K562 (cell line): ENCODE measurements at regions not wholly inside any gene's neighbourhood (a gene's known extent, or its start where the extent isn't known, plus 50 kb on each side); places are given as distances from the start of the nearest gene placed in this dataset.

Experiments used
- ATAC-seq: fragments of 200-7000 bp; cut with Tn5 transposase; 3 replicates; pipeline ENCODE4 v1.9.1; 2020; ENCODE audit warnings: moderate library complexity
- BruUV-seq: library from RNA; stranded (reverse); fragments of 400-500 nt; replicated peaks from 2 replicates; lab custom pipeline; 2021; lab: Mats Ljungman, UMichigan
- CTCF ChIA-PET: fragments of 300-600 bp; formaldehyde crosslinking; extraction: SDS; loops from one replicate; lab custom pipeline; 2021; ENCODE audit warnings: low intra/inter-chr PET ratio; lab: Yijun Ruan, JAX
- POLR2A ChIA-PET: fragments of 300-600, 350-650 bp; sonication (Branson Sonifier 250); formaldehyde crosslinking; extraction: SDS; loops from one replicate; lab custom pipeline; 2021; ENCODE audit warnings: antibody characterized with exemption, inconsistent platforms; lab: Yijun Ruan, JAX
- DNase-seq, 4 experiments: peaks; one replicate each; pipeline versions ENCODE4 v3.0.0 to v3.0.0-alpha.2; 2011 to 2018; ENCODE audit warnings: low spot score in 3 of 4, mixed read lengths in 3 of 4; ENCODE audit errors: extremely low read depth in 1 of 4
- FAIRE-seq: peaks from 2 replicates; lab custom pipeline; 2011; peaks lifted over from hg19 to GRCh38; lab: Jason Lieb, UNC
- H2AFZ ChIP-seq: 2 replicates; pipeline ENCODE4 v1.6.0; 2011; ENCODE audit warnings: low read depth, low read length, control low read depth, inconsistent platforms
- H3K27ac ChIP-seq: fragments of 200-600 bp; 3 replicates; pipeline ENCODE4 v1.8.0; 2011; ENCODE audit warnings: low read depth, mild to moderate bottlenecking, control low read depth, inconsistent platforms, low read length, moderate library complexity, mixed read lengths; ENCODE audit errors: extremely low read depth
- H3K27me3 ChIP-seq, 2 experiments: fragments of 300-600 bp in 1 of 2; 2 replicates in 1 of 2; 3 replicates in 1 of 2; pipeline versions ENCODE4 v1.6.0 to v1.8.0; 2011; ENCODE audit warnings: inconsistent platforms in 2 of 2, low read length in 2 of 2, mild to moderate bottlenecking in 1 of 2, mixed read lengths in 1 of 2, moderate library complexity in 1 of 2; ENCODE audit not compliant: control insufficient read depth in 2 of 2, insufficient read depth in 2 of 2
- H3K36me3 ChIP-seq: fragments of 300-600 bp; 3 replicates; pipeline ENCODE4 v1.8.0; 2011; ENCODE audit warnings: mild to moderate bottlenecking, low read length, inconsistent platforms; ENCODE audit not compliant: control insufficient read depth, insufficient read depth
- H3K4me1 ChIP-seq, 2 experiments: fragments of 200-600 bp in 1 of 2; replicated peaks in 1 of 2; 2 replicates in 1 of 2; 3 replicates in 1 of 2; pipeline versions ENCODE4 v1.5.1 to v1.8.0; 2011; ENCODE audit warnings: inconsistent platforms in 2 of 2, low read length in 2 of 2, mild to moderate bottlenecking in 1 of 2, mixed read lengths in 1 of 2, moderate library complexity in 1 of 2; ENCODE audit not compliant: control insufficient read depth in 2 of 2, insufficient read depth in 2 of 2
- H3K4me2 ChIP-seq: 2 replicates; pipeline ENCODE4 v1.6.1; 2011; ENCODE audit warnings: low read length, control low read depth, inconsistent platforms, mixed read lengths; ENCODE audit not compliant: insufficient read depth
- H3K4me3 ChIP-seq: fragments of 200-600 bp; sonication (generic), shearing (Covaris generic); 2 replicates; pipeline ENCODE4 v1.5.1; 2016; ENCODE audit warnings: control low read depth, inconsistent platforms
- H3K79me2 ChIP-seq: fragments of 200-600 bp; 3 replicates; pipeline ENCODE4 v1.8.0; 2011; ENCODE audit warnings: low read length, inconsistent platforms; ENCODE audit not compliant: control insufficient read depth, insufficient read depth
- H3K9ac ChIP-seq, 2 experiments: 2 replicates each; pipeline versions ENCODE4 v1.6.0 to v1.6.1; 2011; ENCODE audit warnings: low read depth in 2 of 2, low read length in 2 of 2, control low read depth in 1 of 2, inconsistent platforms in 1 of 2, mild to moderate bottlenecking in 1 of 2, mixed read lengths in 1 of 2; ENCODE audit not compliant: insufficient read depth in 1 of 2
- H3K9me1 ChIP-seq: one replicate; pipeline ENCODE4 v1.6.0; 2011; ENCODE audit warnings: inconsistent platforms, mild to moderate bottlenecking, low read length, moderate library complexity; ENCODE audit not compliant: control insufficient read depth, insufficient read depth
- H3K9me3 ChIP-seq: replicated peaks from 2 replicates; pipeline ENCODE4 v1.5.1; 2011; ENCODE audit warnings: low read depth, low read length, inconsistent platforms; ENCODE audit not compliant: control insufficient read depth, insufficient read depth
- H4K20me1 ChIP-seq: replicated peaks from 2 replicates; pipeline ENCODE4 v1.6.1; 2011; ENCODE audit warnings: low read length, inconsistent platforms, mixed read lengths; ENCODE audit not compliant: control insufficient read depth, insufficient read depth
- BRD4 ChIP-seq: fragments of 200-600 bp; sonication (generic); IDR thresholded peaks from 2 replicates; pipeline ENCODE4 v1.6.1; 2017; ENCODE audit warnings: inconsistent platforms
- GABPB1 ChIP-seq: sonication (generic); formaldehyde crosslinking; IDR thresholded peaks from 2 replicates; pipeline ENCODE4 v1.8.0; 2022; ENCODE audit warnings: mild to moderate bottlenecking, missing genetic modification reagents
- HES1 ChIP-seq: fragments of 450-650 bp; IDR thresholded peaks from 2 replicates; pipeline ENCODE4 v1.6.1; 2016; ENCODE audit warnings: low read depth, mild to moderate bottlenecking, moderate library complexity
- MAFG ChIP-seq: fragments of 450-650 bp; conservative IDR thresholded peaks from 2 replicates; pipeline ENCODE4 v1.6.1; 2016; ENCODE audit warnings: missing genetic modification characterization, missing compliant biosample characterization
- MCM5 ChIP-seq: fragments of 450-650 bp; IDR thresholded peaks from 2 replicates; pipeline ENCODE4 v1.6.1; 2016; ENCODE audit warnings: low read depth
- MXI1 ChIP-seq: IDR thresholded peaks from 2 replicates; pipeline ENCODE4 v1.6.1; 2011; ENCODE audit warnings: low read depth, mild to moderate bottlenecking, improper control_type of control experiment, low read length
- PRDM10 ChIP-seq: fragments of 450-650 bp; IDR thresholded peaks from 2 replicates; pipeline ENCODE4 v1.6.1; 2018; ENCODE audit not compliant: partially characterized antibody
- RFX5 ChIP-seq: IDR thresholded peaks from 2 replicates; pipeline ENCODE4 v1.6.1; 2011; ENCODE audit warnings: low read depth, mild to moderate bottlenecking, improper control_type of control experiment, low read length
- RNF2 ChIP-seq: sonication (generic); IDR thresholded peaks from 2 replicates; pipeline ENCODE4 v1.6.1; 2016
- SMAD3 ChIP-seq: fragments of 450-650 bp; formaldehyde crosslinking; conservative IDR thresholded peaks from 2 replicates; pipeline ENCODE4 v1.4.0; 2020; ENCODE audit warnings: mild to moderate bottlenecking
- TCF7L2 ChIP-seq: fragments of 150-350 bp; IDR thresholded peaks from 2 replicates; pipeline ENCODE4 v1.6.1; 2016; ENCODE audit warnings: low read depth, mild to moderate bottlenecking, low read length, moderate library complexity
- ZBTB1 ChIP-seq: sonication (generic); formaldehyde crosslinking; IDR thresholded peaks from 2 replicates; pipeline ENCODE4 v1.8.1; 2023; ENCODE audit warnings: missing genetic modification reagents, low read depth, mild to moderate bottlenecking, borderline replicate concordance
- ZFP36 ChIP-seq: fragments of 150-350 bp; IDR thresholded peaks from 2 replicates; pipeline ENCODE4 v1.6.1; 2018; ENCODE audit warnings: low read length, low read depth; ENCODE audit not compliant: partially characterized antibody
- ZNF175 ChIP-seq: fragments of 200-800 bp; sonication (Bioruptor generic); IDR thresholded peaks from 2 replicates; pipeline ENCODE4 v1.6.1; 2016; ENCODE audit warnings: low read depth, mild to moderate bottlenecking, missing genetic modification characterization, missing compliant biosample characterization
- WGBS: fragments of 100-300 bp; shearing (Covaris generic); methylation state at CpG from one replicate; pipeline ENCODE4 v1.1.6; 2016; ENCODE audit warnings: low coverage, mixed read lengths; ENCODE audit not compliant: insufficient coverage; ENCODE audit errors: missing lambda C conversion rate; 5-methylcytosine and 5-hydroxymethylcytosine counted together
- in situ Hi-C: fragments of 300-500 bp; cut with MboI; formaldehyde crosslinking; loops from 4 replicates; pipeline ENCODE4 v1.15.0; 2018; ENCODE audit warnings: inconsistent platforms, mixed read lengths
- intact Hi-C: fragments of 100-400 bp; cut with micrococcal nuclease; formaldehyde crosslinking; loops from 2 replicates; pipeline ENCODE4 v1.14.2; 2022
- TF ChIP-seq, protein P1 (sequence below): sonication (generic); formaldehyde crosslinking; IDR thresholded peaks from 2 replicates; pipeline ENCODE4 v1.8.1; 2023; ENCODE audit warnings: mild to moderate bottlenecking, missing genetic modification reagents
- TF ChIP-seq, protein P2 (sequence below): fragments of 450-650 bp; formaldehyde crosslinking; IDR thresholded peaks from 2 replicates; pipeline ENCODE4 v1.4.0; 2020; ENCODE audit warnings: mild to moderate bottlenecking, moderate library complexity

DNA sequence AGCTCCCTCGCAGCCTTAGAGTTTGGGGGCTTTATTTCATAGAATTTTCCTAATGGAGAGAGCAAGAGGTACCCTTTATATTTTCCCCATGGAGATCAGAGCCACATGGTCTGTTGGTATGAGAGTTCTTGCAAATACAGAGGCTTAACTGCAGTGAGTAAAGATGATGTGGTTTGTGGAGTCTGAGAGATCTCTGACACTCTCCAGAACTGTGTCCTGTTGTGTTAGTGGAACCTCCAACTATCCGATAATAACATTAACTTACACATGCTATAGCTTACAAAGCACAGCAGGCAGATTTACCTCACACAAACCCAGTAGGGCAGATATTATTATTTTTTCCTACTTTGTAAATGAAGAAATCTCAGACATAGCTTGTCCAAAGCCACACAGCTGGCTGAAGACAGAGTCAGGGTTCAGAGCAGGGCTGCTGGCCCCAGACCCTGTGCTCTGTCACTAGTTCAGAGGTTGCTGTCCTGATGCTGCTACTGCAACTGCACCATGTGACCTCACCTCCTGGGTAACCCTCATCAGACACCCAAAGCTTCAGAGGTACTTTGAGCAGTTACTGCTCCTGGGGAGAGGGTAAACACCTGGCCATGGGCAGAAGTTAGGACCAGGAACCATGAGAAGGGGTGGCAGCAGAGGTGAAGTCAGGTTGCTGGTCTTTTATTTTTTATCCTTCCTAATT lies 384.8 kb upstream of the PROX1 start:
- Histone ChIP-seq H3K4me2 (no peak overlapping the region), H3K4me3 (no peak overlapping the region), H3K9ac (no peak overlapping the region), H4K20me1 (no peaks in the 10 kb centered on the region), H3K27ac (no peak overlapping the region), H3K27me3 (peaks cover 0 to 4% of the 10 kb centered on the region in 2 experiments; a peak in 1 of 5 replicates), H3K79me2 (no peaks in the 10 kb centered on the region), H2AFZ (no peak overlapping the region), H3K4me1 (peaks cover 5 to 12% of the 10 kb centered on the region in 2 experiments; a peak in 3 of 5 replicates), H3K9me1 (no peaks in the 10 kb centered on the region), H3K36me3 (no peaks in the 10 kb centered on the region), H3K9me3 (no peaks in the 10 kb centered on the region)
- POLR2A ChIA-PET: no interaction called here
- CTCF ChIA-PET: no interaction called here
- FAIRE-seq (no peak), DNase-seq (no peak), ATAC-seq (peak; percentile 24; the same call in 1 of the 3 replicates)
- WGBS: 4% methylated on average over 2 of the region's 2 CpGs
- TF ChIP-seq TCF7L2 (no peak), ZFP36 (no peak), HES1 (no peak), MCM5 (no peak), BRD4 (no peak), GABPB1 (CRISPR knock-in tag) (no peak), MXI1 (no peak), ZNF175 (CRISPR knock-in tag) (no peak), RNF2 (no peak), RFX5 (no peak), MAFG (tag) (no peak), PRDM10 (no peak), SMAD3 (CRISPR knock-in tag) (no peak), ZBTB1 (no peak)
- TF ChIP-seq, protein P1, sequence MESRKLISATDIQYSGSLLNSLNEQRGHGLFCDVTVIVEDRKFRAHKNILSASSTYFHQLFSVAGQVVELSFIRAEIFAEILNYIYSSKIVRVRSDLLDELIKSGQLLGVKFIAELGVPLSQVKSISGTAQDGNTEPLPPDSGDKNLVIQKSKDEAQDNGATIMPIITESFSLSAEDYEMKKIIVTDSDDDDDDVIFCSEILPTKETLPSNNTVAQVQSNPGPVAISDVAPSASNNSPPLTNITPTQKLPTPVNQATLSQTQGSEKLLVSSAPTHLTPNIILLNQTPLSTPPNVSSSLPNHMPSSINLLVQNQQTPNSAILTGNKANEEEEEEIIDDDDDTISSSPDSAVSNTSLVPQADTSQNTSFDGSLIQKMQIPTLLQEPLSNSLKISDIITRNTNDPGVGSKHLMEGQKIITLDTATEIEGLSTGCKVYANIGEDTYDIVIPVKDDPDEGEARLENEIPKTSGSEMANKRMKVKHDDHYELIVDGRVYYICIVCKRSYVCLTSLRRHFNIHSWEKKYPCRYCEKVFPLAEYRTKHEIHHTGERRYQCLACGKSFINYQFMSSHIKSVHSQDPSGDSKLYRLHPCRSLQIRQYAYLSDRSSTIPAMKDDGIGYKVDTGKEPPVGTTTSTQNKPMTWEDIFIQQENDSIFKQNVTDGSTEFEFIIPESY (CRISPR knock-in tag): no peak
- TF ChIP-seq, protein P2, sequence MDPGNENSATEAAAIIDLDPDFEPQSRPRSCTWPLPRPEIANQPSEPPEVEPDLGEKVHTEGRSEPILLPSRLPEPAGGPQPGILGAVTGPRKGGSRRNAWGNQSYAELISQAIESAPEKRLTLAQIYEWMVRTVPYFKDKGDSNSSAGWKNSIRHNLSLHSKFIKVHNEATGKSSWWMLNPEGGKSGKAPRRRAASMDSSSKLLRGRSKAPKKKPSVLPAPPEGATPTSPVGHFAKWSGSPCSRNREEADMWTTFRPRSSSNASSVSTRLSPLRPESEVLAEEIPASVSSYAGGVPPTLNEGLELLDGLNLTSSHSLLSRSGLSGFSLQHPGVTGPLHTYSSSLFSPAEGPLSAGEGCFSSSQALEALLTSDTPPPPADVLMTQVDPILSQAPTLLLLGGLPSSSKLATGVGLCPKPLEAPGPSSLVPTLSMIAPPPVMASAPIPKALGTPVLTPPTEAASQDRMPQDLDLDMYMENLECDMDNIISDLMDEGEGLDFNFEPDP (CRISPR knock-in tag): no peak
- BruUV-seq: no TSS peak
- intact Hi-C loops (loop anchor here (10.0 kb wide), 1 partner anchor 228 kb away; no protein-coding TSS in a partner anchor), in situ Hi-C loops (no loop called here)
